Subcutaneous abdominal adipose tissue (tissue), 5 donors: ENCODE measurements at regions not wholly inside any gene's neighbourhood (a gene's known extent, or its start where the extent isn't known, plus 50 kb on each side); places are given as distances from the start of the nearest gene placed in this dataset.

ENCODE experiments used
- H3K27ac ChIP-seq: one replicate; pipeline ENCODE4 v1.7.0; 2013; ENCODE audit warnings: low read depth, mild to moderate bottlenecking, inconsistent platforms, low read length, moderate library complexity
- H3K27me3 ChIP-seq, 5 donors: one replicate each; pipeline ENCODE4 v1.7.0; 2013; ENCODE audit warnings: low read length in 5 of 5, inconsistent platforms in 1 of 5; ENCODE audit not compliant: control insufficient read depth in 5 of 5, insufficient read depth in 4 of 5
- H3K36me3 ChIP-seq, 5 donors: one replicate each; pipeline ENCODE4 v1.7.0; 2013; ENCODE audit warnings: low read length in 5 of 5; ENCODE audit not compliant: control insufficient read depth in 5 of 5, insufficient read depth in 5 of 5
- H3K4me1 ChIP-seq, 5 donors: one replicate each; pipeline ENCODE4 v1.7.0; 2013; ENCODE audit warnings: low read length in 5 of 5, mild to moderate bottlenecking in 3 of 5, moderate library complexity in 1 of 5; ENCODE audit not compliant: control insufficient read depth in 5 of 5, insufficient read depth in 5 of 5
- H3K4me3 ChIP-seq, 5 donors: one replicate each; pipeline ENCODE4 v1.7.0; 2013; ENCODE audit warnings: low read length in 5 of 5, low read depth in 1 of 5
- H3K9ac ChIP-seq, 5 donors: one replicate each; pipeline ENCODE4 v1.7.0; 2013; ENCODE audit warnings: low read length in 5 of 5, mild to moderate bottlenecking in 4 of 5, moderate library complexity in 3 of 5
- H3K9me3 ChIP-seq, 5 donors: one replicate each; pipeline ENCODE4 v1.7.0; 2013; ENCODE audit warnings: low read length in 5 of 5; ENCODE audit not compliant: control insufficient read depth in 5 of 5
- donor health status: healthy.
- donor health status: healthy.
- donor health status: healthy.
- donor health status: healthy.
- donor health status: healthy.

GRCh38 chr4:79182209-79182608, 143.7 kb downstream of the NAA11 start:
- H3K4me3 ChIP-seq: no peak overlapping the region
- H3K9ac ChIP-seq: no peak overlapping the region
- peaks cover 0 to 6% (median 0%) of the 10 kb centered on the region in 5 donors for H3K4me1 ChIP-seq
- no peak overlapping the region for H3K27ac ChIP-seq
- H3K9me3 ChIP-seq: no peaks in the 10 kb centered on the region
- no peaks in the 10 kb centered on the region for H3K27me3 ChIP-seq
- no peaks in the 10 kb centered on the region for H3K36me3 ChIP-seq

- Histone ChIP-seq H3K9ac (no peak overlapping the region), H3K27ac (no peak overlapping the region), H3K4me3 (no peak overlapping the region), H3K36me3 (no peaks in the 10 kb centered on the region), H3K27me3 (no peaks in the 10 kb centered on the region), H3K9me3 (no peaks in the 10 kb centered on the region), H3K4me1 (peaks cover 0 to 6% (median 0%) of the 10 kb centered on the region in 5 donors)
These were observed 144.7 kb downstream of the NAA11 start for GRCh38 chr4:79181190-79181589.

GRCh38 chr4:79178760-79179159, 147.1 kb downstream of the NAA11 start:
- no peaks in the 10 kb centered on the region for H3K36me3 ChIP-seq
- no peak overlapping the region for H3K9ac ChIP-seq
- no peaks in the 10 kb centered on the region for H3K9me3 ChIP-seq
- no peak overlapping the region for H3K4me3 ChIP-seq
- H3K27ac ChIP-seq: no peak overlapping the region
- H3K27me3 ChIP-seq: no peaks in the 10 kb centered on the region
- H3K4me1 ChIP-seq: peaks cover 0 to 6% (median 0%) of the 10 kb centered on the region in 5 donors

GRCh38 chr4:79177388-79177787, 148.5 kb downstream of the NAA11 start:
- Histone ChIP-seq H3K27ac (no peak overlapping the region), H3K36me3 (no peaks in the 10 kb centered on the region), H3K9me3 (no peaks in the 10 kb centered on the region), H3K4me3 (no peak overlapping the region), H3K9ac (no peak overlapping the region), H3K27me3 (no peaks in the 10 kb centered on the region), H3K4me1 (peaks cover 0 to 6% (median 0%) of the 10 kb centered on the region in 5 donors)

- Histone ChIP-seq H3K27me3 (no peaks in the 10 kb centered on the region), H3K4me3 (no peak overlapping the region), H3K9ac (no peak overlapping the region), H3K36me3 (no peaks in the 10 kb centered on the region), H3K4me1 (peaks cover 0 to 6% (median 0%) of the 10 kb centered on the region in 5 donors), H3K27ac (no peak overlapping the region), H3K9me3 (no peaks in the 10 kb centered on the region)
These were observed 149.5 kb downstream of the NAA11 start for GRCh38 chr4:79176351-79176750.

GRCh38 chr4:79175716-79176115, 150.1 kb downstream of the NAA11 start:
- Histone ChIP-seq H3K4me1 (peaks cover 0 to 6% (median 0%) of the 10 kb centered on the region in 5 donors), H3K27ac (no peak overlapping the region), H3K9me3 (no peaks in the 10 kb centered on the region), H3K9ac (no peak overlapping the region), H3K36me3 (no peaks in the 10 kb centered on the region), H3K4me3 (no peak overlapping the region), H3K27me3 (no peaks in the 10 kb centered on the region)

GRCh38 chr4:79174490-79175252, 151.2 kb downstream of the NAA11 start:
- Histone ChIP-seq H3K27ac (no peak overlapping the region), H3K36me3 (no peaks in the 10 kb centered on the region), H3K4me3 (no peak overlapping the region), H3K9me3 (peaks cover 0 to 3% (median 0%) of the 10 kb centered on the region in 5 donors), H3K4me1 (peaks cover 0 to 6% (median 0%) of the 10 kb centered on the region in 5 donors), H3K27me3 (no peaks in the 10 kb centered on the region), H3K9ac (no peak overlapping the region)

- Histone ChIP-seq H3K4me1 (no peaks in the 10 kb centered on the region), H3K27ac (no peak overlapping the region)
These were observed 152.7 kb downstream of the NAA11 start for GRCh38 chr4:79173186-79173585.

GRCh38 chr4:79170077-79170476, 155.8 kb downstream of the NAA11 start:
- peaks cover 0 to 5% (median 0%) of the 10 kb centered on the region in 5 donors for H3K9me3 ChIP-seq
- H3K27ac ChIP-seq: no peak overlapping the region
- H3K27me3 ChIP-seq: no peaks in the 10 kb centered on the region
- no peak overlapping the region for H3K4me3 ChIP-seq
- no peaks in the 10 kb centered on the region for H3K4me1 ChIP-seq
- no peak overlapping the region for H3K9ac ChIP-seq
- H3K36me3 ChIP-seq: no peaks in the 10 kb centered on the region

More at GRCh38 chr4:79173186-79173585, 152.7 kb downstream of the NAA11 start:
- Histone ChIP-seq H3K9ac (no peak overlapping the region), H3K9me3 (peaks cover 0 to 5% (median 0%) of the 10 kb centered on the region in 5 donors), H3K27me3 (no peaks in the 10 kb centered on the region), H3K4me3 (no peak overlapping the region), H3K36me3 (no peaks in the 10 kb centered on the region)

- H3K9ac ChIP-seq: no peak overlapping the region
- no peaks in the 10 kb centered on the region for H3K36me3 ChIP-seq
- no peaks in the 10 kb centered on the region for H3K27me3 ChIP-seq
- no peak overlapping the region for H3K4me3 ChIP-seq
- H3K9me3 ChIP-seq: peaks cover 0 to 4% (median 0%) of the 10 kb centered on the region in 5 donors
- no peaks in the 10 kb centered on the region for H3K4me1 ChIP-seq
- no peak overlapping the region for H3K27ac ChIP-seq
These were observed 160.8 kb downstream of the NAA11 start for GRCh38 chr4:79164907-79165610.
